ENCODE measurements at regions not wholly inside any gene's neighbourhood (a gene's known extent, or its start where the extent isn't known, plus 50 kb on each side); places are given as distances from the start of the nearest gene placed in this dataset.

DNA sequence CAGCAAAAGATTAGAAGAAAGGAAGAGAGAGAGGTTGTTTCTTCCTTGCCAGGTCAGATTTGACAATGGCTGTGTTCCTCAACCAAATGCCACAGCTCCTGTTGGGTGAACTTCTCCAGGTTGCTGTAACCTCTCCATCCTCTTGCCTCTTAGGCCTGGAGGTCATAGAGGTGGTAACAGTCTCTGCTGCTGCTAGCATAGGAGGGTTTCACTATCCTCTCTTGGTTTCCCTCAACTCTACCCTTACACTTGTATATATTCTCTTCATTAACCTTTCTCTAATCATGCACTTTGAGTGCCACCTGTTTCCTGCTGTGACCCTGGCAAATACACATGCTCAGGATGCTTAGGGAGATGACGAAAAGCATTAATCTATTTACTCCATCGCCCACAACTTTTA lies 67.7 kb upstream of the HIF1A start:
- no peak for DNase-seq

DNA sequence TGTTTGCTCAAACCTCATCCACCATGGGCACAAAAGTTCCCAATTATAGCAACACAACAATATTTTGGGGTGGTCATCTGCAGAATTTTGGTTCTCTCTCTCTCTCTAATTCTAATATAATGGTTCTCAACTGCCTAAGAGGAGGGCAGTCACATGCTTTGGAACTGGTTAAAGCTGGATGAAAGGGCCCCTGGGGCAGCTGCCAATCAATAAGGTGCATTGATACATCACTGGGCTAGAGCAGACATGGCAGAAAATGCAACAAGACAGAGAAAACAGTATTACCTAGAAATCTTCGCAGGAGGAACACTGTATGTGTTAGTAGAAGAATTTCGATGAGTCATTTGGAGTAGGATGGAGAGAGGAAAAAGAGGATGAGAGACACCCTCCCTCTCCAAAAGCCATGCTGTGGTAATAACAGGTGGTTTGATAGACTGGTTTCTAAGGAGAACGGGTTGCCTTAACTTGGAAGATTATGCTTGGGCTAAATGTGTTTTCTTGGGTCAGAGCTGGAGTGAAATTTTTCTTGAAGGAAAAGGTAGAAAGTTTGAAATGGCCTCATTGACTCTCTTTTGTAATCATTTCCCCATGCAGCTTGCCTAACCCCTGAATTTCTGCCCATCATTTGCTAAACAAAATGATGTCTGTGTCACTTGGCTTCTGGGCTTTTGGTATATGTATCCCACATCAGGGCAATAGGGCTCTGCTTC lies 67.1 kb upstream of the HIF1A start:
- DNase-seq: no peak

DNA sequence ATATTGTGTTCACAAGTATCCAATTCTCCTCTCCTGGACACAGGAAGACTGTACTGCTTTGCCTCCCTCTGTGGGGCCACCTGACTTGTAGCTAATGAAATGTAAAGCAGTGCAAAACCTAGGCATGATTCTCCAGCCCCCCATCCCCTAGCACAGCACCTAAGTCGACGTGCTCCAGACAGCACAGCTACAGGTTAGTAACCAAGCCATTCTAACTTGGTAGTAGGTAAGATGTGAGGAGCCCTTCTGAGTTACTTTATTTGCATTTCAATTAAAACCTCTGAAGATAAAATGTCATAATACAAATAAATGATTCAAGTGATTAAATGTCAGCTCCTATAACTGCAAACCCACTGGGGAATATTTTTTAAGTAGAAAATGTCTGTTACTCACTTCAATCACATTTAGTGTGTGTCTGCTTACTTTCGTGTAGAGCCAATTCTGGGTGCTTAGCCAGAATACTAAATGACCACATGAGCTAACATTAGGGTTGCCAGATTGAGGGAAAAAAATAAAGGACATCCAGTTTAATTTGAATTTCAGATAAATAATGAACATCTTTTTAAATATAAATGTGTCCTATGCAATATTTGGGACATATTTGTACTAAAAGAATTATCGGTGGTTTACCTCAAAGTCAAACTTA lies 64.8 kb upstream of the HIF1A start:
- no peak for DNase-seq

DNA sequence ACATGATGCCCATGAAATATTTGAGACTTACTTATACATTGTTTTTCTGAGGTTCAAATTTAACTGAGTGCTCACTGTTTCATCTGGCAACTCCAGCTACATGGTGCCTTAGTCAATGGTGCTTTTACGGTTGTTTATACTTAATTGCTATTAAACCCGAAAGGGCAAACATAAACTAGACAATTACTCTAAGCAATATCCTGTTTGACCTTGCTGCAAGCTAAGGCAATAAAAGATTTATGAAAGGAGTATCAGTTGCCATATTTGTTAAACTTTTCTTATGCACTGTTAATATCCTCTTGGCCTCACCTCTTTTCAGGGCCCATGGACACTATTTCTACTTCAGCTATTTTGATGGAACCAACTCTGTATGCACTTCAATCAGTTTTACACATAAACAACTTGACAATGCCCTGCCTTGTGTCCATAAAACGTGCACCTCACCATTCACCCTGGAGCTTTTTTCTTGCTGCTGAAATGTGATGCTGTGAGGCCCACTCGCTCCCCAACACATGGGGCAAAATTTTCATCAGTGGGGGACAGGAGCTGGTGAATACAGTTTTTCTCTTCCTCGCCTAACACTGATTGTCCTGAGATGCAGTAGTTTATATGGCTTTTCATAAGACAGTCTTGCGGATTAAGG lies 64.1 kb upstream of the HIF1A start:
- DNase-seq: no peak

DNA sequence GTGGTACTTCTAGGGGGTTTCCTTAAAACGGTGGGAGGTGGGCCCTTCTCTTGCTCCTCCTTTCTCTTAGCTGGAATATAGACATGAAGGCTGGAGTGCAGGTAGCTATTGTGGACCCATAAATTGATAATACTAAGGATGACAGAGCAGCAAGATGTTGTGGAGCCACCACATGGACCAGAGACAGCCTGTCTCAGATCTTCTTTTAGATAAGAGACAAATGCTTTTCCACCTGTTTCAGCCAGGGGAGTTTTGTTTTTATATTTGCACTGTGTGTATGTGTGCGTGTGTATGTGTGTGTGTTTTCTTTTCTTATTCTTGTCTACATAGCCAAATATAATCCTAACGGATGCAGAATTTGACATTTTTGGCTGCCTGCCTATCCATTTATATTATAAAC lies 62.9 kb upstream of the HIF1A start:
- no peak for DNase-seq

DNA sequence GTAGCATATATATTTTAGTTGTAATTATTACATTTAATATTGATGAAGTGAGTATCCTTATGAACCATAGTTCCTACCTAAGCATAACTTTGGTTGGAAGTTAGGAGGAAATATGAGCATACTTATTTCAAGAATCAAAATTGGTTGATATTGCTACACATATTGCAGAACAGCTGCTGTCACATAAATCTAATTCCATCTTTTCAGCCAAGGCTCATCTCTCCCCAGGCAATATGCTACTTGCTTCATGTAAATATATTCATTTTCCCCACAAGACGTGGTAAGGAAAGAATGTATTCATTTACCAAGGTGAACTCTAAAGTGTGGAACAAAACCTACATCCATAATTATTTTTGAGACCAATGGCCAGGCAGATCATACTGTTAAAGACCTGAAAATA lies 62.5 kb upstream of the HIF1A start:
- no peak for DNase-seq

DNA sequence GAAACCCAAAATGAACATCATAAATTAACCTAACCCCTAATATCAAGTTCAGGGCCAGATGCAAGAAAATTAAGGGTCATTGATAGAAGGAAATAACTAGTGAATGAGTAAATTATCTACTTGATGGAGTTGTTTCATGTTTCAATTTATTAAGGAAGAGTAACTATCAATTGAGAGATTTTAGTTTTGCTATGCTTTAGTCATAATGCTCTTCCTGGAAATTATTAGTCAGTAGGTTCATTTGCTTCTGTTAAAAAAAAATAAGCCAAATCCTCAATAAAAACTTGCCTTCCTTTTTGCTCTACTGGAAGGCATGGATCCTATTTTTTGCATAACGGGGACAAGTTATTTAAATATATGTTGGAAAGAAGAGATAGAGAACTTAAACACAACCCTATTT lies 59.0 kb upstream of the HIF1A start:
- DNase-seq: no peak

DNA sequence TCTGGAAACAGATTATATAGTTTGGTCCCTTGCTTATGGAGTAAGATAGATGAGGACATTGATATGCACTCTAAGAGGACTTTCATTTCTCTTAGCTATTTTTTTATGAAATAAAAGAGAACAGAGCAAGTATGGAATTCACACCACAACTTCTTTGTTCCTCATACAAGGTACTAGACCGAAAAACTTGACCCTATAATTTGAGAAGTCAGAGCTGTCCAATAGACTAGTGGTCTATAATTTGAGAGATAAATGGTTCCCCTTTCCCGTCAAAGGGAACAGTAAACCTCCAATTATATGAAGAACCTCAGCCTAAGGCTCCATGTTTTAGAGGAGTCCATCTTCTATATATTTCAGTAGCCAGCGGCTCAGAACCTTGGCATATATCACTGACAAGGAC lies 58.5 kb upstream of the HIF1A start:
- no peak for DNase-seq

DNA sequence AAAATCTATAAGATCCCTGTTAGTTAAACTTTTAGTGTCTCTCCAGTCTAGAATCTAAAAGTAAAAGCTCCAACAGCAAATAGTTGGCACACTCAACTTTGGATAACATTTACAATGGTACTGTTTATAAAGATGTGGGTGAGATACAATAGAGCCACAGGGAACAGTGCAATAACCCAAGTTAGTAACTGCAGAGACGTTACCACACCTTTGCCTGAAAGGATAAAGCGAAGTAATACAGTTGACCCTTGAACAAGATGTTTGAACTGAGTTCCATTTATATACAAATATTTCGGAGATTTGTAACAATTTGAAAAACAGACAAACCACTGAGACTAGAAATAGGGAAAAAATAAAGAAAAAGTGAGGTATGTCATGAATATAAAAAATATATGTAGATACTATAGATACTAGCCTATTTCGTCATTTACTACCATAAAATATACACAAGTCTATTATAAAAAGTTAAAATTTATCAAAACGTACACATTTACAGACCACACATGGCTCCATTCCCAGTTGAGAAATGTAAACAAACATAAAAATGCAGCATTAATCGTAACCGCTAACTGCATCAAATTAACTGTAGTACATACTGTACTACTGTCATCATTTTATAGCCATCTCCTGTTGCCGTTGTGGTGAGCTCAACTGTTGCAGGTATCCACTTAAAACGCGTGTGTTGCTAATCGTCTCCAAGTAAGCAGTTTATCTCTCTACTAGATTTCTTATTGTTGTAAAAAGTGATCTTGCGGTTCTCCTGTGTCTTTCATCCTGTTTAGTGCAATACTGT lies 56.5 kb upstream of the HIF1A start:
- no peak for DNase-seq

DNA sequence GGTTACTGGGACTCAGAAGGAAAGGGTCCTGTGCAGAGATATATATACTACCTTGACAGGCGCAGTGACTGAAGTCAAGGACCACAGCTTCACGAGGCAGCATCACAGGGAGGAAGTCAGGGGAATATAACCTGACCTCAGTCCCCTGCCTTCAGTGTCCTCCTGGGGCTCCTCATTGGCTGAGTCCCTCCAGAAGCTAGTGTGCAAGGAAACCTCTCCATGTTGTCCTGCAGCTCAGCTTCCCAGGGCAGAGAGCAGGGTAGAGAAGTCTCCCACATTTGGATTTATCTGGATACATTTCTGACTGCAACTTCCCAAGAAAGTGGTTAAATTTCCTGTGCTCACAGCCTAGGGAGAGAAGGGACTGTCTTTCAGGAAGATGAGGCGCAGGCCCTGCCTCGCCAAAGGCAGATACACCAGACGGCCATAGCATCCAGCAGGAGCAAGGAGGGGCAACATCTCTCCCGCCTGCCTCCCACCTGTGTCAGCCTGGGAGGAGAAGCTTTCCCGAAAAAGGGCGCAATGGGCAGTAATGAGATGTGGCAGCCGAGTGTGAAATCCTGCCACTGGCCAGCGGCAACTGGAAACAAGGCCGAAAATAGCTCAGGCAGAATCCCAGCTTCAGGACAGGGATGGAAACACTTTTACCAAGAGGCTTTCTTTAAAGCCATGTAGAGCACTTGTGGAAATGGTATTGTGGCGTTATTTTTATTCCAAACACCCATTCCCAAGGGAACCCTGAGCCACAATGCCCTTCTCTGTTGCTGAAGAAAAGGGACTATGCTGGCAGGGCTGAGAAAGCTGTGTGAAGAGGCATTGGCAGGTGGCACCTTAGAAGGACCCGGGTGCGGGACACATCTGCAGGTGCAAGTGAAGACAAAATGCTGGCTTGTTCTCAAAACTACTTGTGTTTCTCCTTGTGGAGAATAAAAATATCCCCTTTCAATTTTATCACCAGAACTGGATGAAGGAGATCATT lies 54.9 kb upstream of the HIF1A start:
- no peak for DNase-seq

DNA sequence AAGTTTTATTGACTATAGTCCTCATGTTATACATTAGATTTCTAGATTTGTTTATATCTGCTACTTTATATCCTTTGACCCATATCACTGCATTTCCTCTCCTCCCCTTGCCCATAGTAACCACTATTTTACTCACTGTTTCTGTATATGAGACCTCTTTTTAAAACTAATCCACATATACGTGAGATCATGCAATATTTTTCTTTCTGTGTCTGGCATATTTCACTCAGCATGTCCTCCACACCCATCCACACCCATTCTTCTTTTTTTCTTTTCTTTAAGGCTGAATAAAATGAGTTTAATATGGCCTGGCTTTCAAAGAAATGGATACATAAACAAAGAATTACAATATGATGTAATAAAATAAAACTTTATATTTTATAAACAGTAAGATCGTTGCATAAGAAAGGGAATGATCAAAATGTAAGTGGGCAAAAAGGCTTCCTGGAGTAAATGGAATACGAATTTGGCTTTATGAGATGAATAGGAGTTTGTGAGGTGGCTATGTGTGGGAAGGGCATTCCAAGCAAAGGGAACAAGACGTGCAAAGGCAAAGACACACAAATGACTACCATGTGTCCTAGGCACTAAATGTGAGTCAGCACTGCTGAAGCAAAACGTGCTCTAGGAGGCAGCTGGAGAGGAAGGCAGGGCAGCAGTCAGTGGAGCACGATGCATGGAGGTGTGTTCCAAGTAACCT lies 53.2 kb upstream of the HIF1A start:
- peak; percentile 6 for DNase-seq

DNA sequence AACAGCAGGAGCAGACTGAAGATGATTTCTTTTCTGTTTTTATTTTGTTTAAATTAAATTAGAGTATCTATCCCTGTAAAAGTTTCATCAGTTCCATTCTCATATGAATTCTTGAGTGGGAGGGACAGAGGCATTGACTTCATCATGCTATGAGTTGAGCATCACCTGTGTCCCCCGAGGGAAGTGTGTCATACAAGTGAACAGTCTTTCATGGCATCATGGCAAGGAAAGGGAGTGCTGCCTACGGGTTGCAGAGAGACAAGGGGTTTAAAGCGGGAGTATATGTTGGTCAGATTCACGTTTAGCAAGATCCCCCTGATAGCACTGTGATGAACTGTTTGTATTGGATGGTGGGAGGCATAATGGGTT lies 52.7 kb upstream of the HIF1A start:
- DNase-seq: no peak

DNA sequence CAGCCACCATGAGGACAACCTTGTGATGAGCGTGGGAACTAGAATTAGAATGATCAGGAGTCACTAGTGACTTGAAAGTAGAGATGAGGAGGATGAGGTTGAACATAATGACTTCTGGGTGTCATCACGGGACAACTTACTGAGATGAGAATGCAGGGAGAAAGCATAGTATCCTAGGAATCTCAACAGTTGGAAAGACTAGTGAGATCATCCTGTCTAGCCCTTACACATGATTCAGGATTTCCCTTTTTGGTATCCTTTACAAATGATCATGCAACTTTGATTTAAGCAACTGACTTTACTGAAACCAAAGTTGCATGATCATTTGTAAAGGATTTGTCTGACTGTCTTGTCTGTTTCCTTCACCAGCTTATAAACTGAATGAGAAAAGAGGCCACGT lies 51.8 kb upstream of the HIF1A start:
- no peak for DNase-seq

DNA sequence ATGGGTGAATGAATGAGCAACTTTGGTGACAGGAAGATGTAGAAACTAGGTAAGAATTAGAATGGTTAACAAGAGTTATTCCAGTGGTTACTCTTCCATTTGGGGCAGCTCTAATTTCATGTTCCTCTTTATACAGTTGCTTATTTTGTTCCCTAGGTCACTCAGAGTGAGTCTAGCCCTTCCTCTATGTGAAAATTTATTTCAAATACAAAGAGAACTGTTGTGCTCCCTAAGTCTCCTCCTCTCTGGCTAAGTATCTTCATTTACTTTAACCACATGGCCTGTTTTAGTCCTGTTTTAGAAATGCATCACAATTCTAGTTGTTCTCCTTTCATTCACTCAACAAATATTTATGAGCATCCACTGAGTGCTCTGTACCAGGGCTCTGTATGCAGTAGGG lies 51.1 kb upstream of the HIF1A start:
- no peak for DNase-seq

DNA sequence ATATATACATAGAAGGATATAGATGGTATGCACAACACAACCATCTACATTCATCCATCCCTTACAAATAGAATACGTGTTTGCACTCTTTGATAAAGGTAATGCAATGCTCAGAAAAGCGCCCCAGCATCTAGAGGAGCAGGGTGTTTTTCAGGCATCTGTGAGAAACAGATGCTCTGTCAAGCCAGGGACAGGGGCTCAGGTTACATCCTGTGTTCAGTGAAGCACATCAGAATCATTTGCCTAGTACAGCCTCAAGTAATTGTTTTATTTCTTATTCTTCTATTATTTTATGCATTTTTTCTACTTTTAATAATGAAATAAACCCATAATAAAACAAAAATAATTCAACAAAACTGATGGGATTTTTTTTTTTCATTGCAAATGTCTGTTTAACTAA lies 50.5 kb upstream of the HIF1A start:
- peak; percentile 86 for DNase-seq

DNA sequence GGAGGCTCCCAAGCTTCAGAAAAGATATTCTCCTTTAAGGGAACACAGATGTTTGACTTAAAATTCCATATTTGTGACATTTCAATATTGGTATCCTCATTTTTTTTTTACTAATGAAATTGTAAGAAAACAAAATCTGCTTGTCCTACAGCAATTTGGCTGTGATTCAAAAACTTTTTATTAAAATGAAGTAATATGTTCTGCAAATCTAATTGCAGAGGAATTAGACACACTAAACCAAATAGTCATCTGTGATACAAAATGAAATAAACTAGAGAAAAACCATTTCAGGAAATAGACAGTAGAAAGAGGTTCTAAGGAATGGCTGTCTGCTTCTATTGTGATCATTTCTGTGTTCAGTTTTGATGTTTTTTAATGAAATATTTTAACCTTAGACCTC lies 50.1 kb upstream of the HIF1A start:
- no peak for DNase-seq
